Neural progenitor cell (in vitro differentiated cells): ENCODE measurements at regions not wholly inside any gene's neighbourhood (a gene's known extent, or its start where the extent isn't known, plus 50 kb on each side); places are given as distances from the start of the nearest gene placed in this dataset.
A peak's percentile ranks its signal among the peaks of the same experiment; 100 is the strongest.

Experiments
- DNase-seq: peaks from one replicate; pipeline ENCODE4 v3.0.0-alpha.2; 2016; ENCODE audit warnings: low spot score
- H2AFZ ChIP-seq: fragments of 200-600 bp; sonication (generic); replicated peaks from 2 replicates; pipeline ENCODE4 v1.6.1; 2016; ENCODE audit warnings: antibody characterized with exemption
- H3F3A ChIP-seq: fragments of 200-600 bp; sonication (generic); 2 replicates; pipeline ENCODE4 v1.6.1; 2016; ENCODE audit warnings: antibody characterized with exemption, low read depth
- H3K27ac ChIP-seq: fragments of 200-600 bp; sonication (generic); 2 replicates; pipeline ENCODE4 v1.5.1; 2016; ENCODE audit warnings: mild to moderate bottlenecking
- H3K27me3 ChIP-seq: fragments of 200-600 bp; sonication (generic); 2 replicates; pipeline ENCODE4 v1.6.1; 2016; ENCODE audit warnings: mild to moderate bottlenecking, moderate library complexity
- H3K36me3 ChIP-seq: fragments of 200-600 bp; sonication (generic); 2 replicates; pipeline ENCODE4 v1.5.1; 2016
- H3K4me1 ChIP-seq: fragments of 200-600 bp; sonication (generic); 2 replicates; pipeline ENCODE4 v1.6.1; 2016; ENCODE audit warnings: mixed run types
- H3K4me2 ChIP-seq: fragments of 200-600 bp; sonication (generic); 2 replicates; pipeline ENCODE4 v1.6.1; 2016
- H3K4me3 ChIP-seq: fragments of 200-600 bp; sonication (generic); 2 replicates; pipeline ENCODE4 v1.5.1; 2016
- H3K79me2 ChIP-seq: fragments of 200-600 bp; sonication (generic); 2 replicates; pipeline ENCODE4 v1.6.1; 2016; ENCODE audit warnings: low read depth
- H3K9ac ChIP-seq: fragments of 200-600 bp; sonication (generic); 2 replicates; pipeline ENCODE4 v1.6.1; 2016
- H3K9me3 ChIP-seq: fragments of 200-600 bp; sonication (generic); 2 replicates; pipeline ENCODE4 v1.5.1; 2016; ENCODE audit warnings: low read depth
- H4K20me1 ChIP-seq: fragments of 200-600 bp; sonication (generic); 2 replicates; pipeline ENCODE4 v1.6.1; 2016; ENCODE audit warnings: low read depth
- H3K27ac Mint-ChIP-seq: 3 replicates; pipeline ENCODE4 v1.8.0; 2021; ENCODE audit warnings: mixed read lengths
- H3K27me3 Mint-ChIP-seq: 2 replicates; pipeline ENCODE4 v1.8.0; 2022; ENCODE audit warnings: low read depth, mild to moderate bottlenecking, inconsistent platforms, moderate library complexity, mixed read lengths; ENCODE audit not compliant: insufficient read depth
- H3K36me3 Mint-ChIP-seq: 3 replicates; pipeline ENCODE4 v1.8.0; 2021; ENCODE audit warnings: mixed read lengths
- H3K4me1 Mint-ChIP-seq: 3 replicates; pipeline ENCODE4 v1.8.0; 2021; ENCODE audit warnings: mixed read lengths
- H3K4me3 Mint-ChIP-seq: 3 replicates; pipeline ENCODE4 v1.8.0; 2021; ENCODE audit warnings: mild to moderate bottlenecking, moderate library complexity, mixed read lengths
- H3K9me3 Mint-ChIP-seq: 3 replicates; pipeline ENCODE4 v1.8.0; 2020; ENCODE audit warnings: mixed read lengths
- EZH2 ChIP-seq: fragments of 200-600 bp; sonication (generic); IDR thresholded peaks from 2 replicates; pipeline ENCODE4 v1.6.1; 2017; ENCODE audit warnings: antibody characterized with exemption, mild to moderate bottlenecking, moderate library complexity
- EZH2phosphoT487 ChIP-seq: fragments of 200-600 bp; sonication (generic); IDR thresholded peaks from 2 replicates; pipeline ENCODE4 v1.6.1; 2017; ENCODE audit warnings: antibody characterized with exemption
- TF ChIP-seq, protein P1 (sequence below): fragments of 200-600 bp; sonication (generic); IDR thresholded peaks from 2 replicates; pipeline ENCODE4 v1.5.1; 2017; ENCODE audit warnings: antibody characterized with exemption, mild to moderate bottlenecking

GRCh38 chr3:82802501-82802900 is 1041.1 kb upstream of the GBE1 start:
- Mint-ChIP-seq H3K27me3 (no peaks in the 10 kb centered on the region), H3K9me3 (no peaks in the 10 kb centered on the region), H3K27ac (no peak overlapping the region), H3K4me1 (no peaks in the 10 kb centered on the region), H3K4me3 (no peak overlapping the region), H3K36me3 (no peaks in the 10 kb centered on the region)
- DNase-seq, result no peak
- no peaks in the 10 kb centered on the region for H3K36me3 ChIP-seq
- H3F3A ChIP-seq, result no peaks in the 10 kb centered on the region
- H3K9ac ChIP-seq, result no peak overlapping the region
- no peak overlapping the region for H3K4me2 ChIP-seq
- TF ChIP-seq, protein P1, sequence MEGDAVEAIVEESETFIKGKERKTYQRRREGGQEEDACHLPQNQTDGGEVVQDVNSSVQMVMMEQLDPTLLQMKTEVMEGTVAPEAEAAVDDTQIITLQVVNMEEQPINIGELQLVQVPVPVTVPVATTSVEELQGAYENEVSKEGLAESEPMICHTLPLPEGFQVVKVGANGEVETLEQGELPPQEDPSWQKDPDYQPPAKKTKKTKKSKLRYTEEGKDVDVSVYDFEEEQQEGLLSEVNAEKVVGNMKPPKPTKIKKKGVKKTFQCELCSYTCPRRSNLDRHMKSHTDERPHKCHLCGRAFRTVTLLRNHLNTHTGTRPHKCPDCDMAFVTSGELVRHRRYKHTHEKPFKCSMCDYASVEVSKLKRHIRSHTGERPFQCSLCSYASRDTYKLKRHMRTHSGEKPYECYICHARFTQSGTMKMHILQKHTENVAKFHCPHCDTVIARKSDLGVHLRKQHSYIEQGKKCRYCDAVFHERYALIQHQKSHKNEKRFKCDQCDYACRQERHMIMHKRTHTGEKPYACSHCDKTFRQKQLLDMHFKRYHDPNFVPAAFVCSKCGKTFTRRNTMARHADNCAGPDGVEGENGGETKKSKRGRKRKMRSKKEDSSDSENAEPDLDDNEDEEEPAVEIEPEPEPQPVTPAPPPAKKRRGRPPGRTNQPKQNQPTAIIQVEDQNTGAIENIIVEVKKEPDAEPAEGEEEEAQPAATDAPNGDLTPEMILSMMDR, result no peak
- TF ChIP-seq EZH2, result no peak
- no peak for TF ChIP-seq EZH2phosphoT487
- no peaks in the 10 kb centered on the region for H3K4me1 ChIP-seq
- no peaks in the 10 kb centered on the region for H3K9me3 ChIP-seq
- H3K27me3 ChIP-seq, result no peaks in the 10 kb centered on the region
- no peak overlapping the region for H3K4me3 ChIP-seq
- H4K20me1 ChIP-seq, result no peaks in the 10 kb centered on the region
- H3K79me2 ChIP-seq, result no peaks in the 10 kb centered on the region
- H3K27ac ChIP-seq, result no peak overlapping the region
- peak overlapping the region; percentile 67 for H2AFZ ChIP-seq

GRCh38 chr3:82800248-82800647 is 1038.8 kb upstream of the GBE1 start:
- DNase-seq, result no peak
- H3K79me2 ChIP-seq, result no peaks in the 10 kb centered on the region
- H3K4me2 ChIP-seq, result no peak overlapping the region
- H3F3A ChIP-seq, result no peaks in the 10 kb centered on the region
- Mint-ChIP-seq H3K36me3 (no peaks in the 10 kb centered on the region), H3K27me3 (no peaks in the 10 kb centered on the region), H3K27ac (no peak overlapping the region), H3K9me3 (no peaks in the 10 kb centered on the region), H3K4me3 (no peak overlapping the region), H3K4me1 (peaks cover 2% of the 10 kb centered on the region)
- H3K9ac ChIP-seq, result no peak overlapping the region
- no peaks in the 10 kb centered on the region for H3K36me3 ChIP-seq
- H3K27ac ChIP-seq, result no peak overlapping the region
- H3K4me3 ChIP-seq, result no peak overlapping the region
- H3K9me3 ChIP-seq, result no peaks in the 10 kb centered on the region
- no peaks in the 10 kb centered on the region for H3K4me1 ChIP-seq
- TF ChIP-seq EZH2phosphoT487 (no peak), EZH2 (no peak)
- TF ChIP-seq, protein P1, result no peak
- no peaks in the 10 kb centered on the region for H3K27me3 ChIP-seq
- no peak overlapping the region for H2AFZ ChIP-seq
- no peaks in the 10 kb centered on the region for H4K20me1 ChIP-seq

DNA sequence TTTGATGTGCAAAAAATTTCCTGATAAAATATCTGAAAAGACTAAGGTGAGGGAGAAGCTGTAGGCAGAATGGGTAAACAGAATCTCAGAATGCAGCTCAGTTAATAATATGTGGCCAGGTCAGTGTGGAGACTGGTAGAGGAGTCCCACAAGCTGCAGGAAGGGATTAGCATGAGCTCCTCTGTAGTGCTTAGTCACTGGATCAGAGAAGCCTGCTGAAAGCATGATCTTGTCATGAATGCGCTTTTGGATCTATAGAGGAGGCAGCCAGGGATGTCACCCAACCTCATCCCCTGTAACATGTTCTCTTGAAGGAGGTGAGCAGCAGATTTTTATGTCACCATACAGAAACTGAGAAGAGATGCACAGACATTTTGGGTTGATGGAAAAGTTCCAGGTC is 1035.3 kb upstream of the GBE1 start:
- Histone ChIP-seq H3K4me1 (no peaks in the 10 kb centered on the region), H3K79me2 (no peaks in the 10 kb centered on the region), H3K27me3 (no peaks in the 10 kb centered on the region), H3K27ac (no peak overlapping the region), H3K4me2 (no peak overlapping the region), H3K4me3 (no peak overlapping the region), H3K9ac (no peak overlapping the region), H3K9me3 (no peaks in the 10 kb centered on the region), H2AFZ (no peak overlapping the region), H4K20me1 (no peaks in the 10 kb centered on the region), H3K36me3 (no peaks in the 10 kb centered on the region), H3F3A (no peaks in the 10 kb centered on the region)
- Mint-ChIP-seq H3K36me3 (no peaks in the 10 kb centered on the region), H3K4me1 (peaks cover 2% of the 10 kb centered on the region), H3K9me3 (no peaks in the 10 kb centered on the region), H3K27ac (no peak overlapping the region), H3K4me3 (no peak overlapping the region), H3K27me3 (no peaks in the 10 kb centered on the region)
- no peak for TF ChIP-seq EZH2phosphoT487
- TF ChIP-seq, protein P1, result no peak
- TF ChIP-seq EZH2, result no peak
- peak; percentile 19 for DNase-seq

DNA sequence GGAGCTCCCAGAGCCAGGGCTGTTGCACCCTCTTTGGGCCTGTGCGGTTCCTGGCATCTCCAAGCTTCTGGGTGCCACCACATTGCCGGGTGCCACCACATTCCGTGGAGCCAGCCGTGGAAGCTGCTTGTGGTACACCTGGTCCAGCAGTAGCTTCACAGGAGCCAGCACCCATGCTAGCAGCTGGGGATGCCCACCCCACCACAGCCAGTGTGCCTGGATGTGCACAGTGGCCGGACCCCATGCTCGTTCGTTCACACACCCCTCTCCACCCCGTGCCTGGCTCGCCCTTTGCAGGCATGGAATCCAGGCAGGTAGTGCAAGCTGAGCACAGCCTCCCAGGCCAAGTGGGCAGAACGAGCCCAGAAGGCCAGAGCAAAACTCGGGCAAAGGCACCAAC is 1029.8 kb upstream of the GBE1 start:
- no peak overlapping the region for H2AFZ ChIP-seq
- H3K4me1 ChIP-seq, result no peaks in the 10 kb centered on the region
- no peak overlapping the region for H3K27ac ChIP-seq
- H3K4me3 Mint-ChIP-seq, result no peak overlapping the region
- no peak overlapping the region for H3K4me2 ChIP-seq
- no peak for DNase-seq
- TF ChIP-seq EZH2phosphoT487 (no peak), EZH2 (no peak)
- TF ChIP-seq, protein P1, result no peak
- H3K9me3 ChIP-seq, result no peaks in the 10 kb centered on the region
- no peak overlapping the region for H3K27ac Mint-ChIP-seq
- H3K36me3 ChIP-seq, result no peaks in the 10 kb centered on the region
- no peaks in the 10 kb centered on the region for H3K36me3 Mint-ChIP-seq
- no peak overlapping the region for H3K4me3 ChIP-seq
- no peak overlapping the region for H3K9ac ChIP-seq
- no peaks in the 10 kb centered on the region for H3K9me3 Mint-ChIP-seq
- H3K27me3 ChIP-seq, result no peaks in the 10 kb centered on the region
- no peaks in the 10 kb centered on the region for H3K79me2 ChIP-seq
- H4K20me1 ChIP-seq, result no peaks in the 10 kb centered on the region
- H3K4me1 Mint-ChIP-seq, result peaks cover 6% of the 10 kb centered on the region
- H3K27me3 Mint-ChIP-seq, result peaks cover 2% of the 10 kb centered on the region
- no peaks in the 10 kb centered on the region for H3F3A ChIP-seq
